ENCODE measurements at regions not wholly inside any gene's neighbourhood (a gene's known extent, or its start where the extent isn't known, plus 50 kb on each side); places are given as distances from the start of the nearest gene placed in this dataset.

GRCh38 chr3:181855825-181856224 lies 144.1 kb downstream of the SOX2 start:
- DNase-seq (ENCODE audit: extremely low read depth in 1 of 2, low read depth in 1 of 2), result no peak

DNA sequence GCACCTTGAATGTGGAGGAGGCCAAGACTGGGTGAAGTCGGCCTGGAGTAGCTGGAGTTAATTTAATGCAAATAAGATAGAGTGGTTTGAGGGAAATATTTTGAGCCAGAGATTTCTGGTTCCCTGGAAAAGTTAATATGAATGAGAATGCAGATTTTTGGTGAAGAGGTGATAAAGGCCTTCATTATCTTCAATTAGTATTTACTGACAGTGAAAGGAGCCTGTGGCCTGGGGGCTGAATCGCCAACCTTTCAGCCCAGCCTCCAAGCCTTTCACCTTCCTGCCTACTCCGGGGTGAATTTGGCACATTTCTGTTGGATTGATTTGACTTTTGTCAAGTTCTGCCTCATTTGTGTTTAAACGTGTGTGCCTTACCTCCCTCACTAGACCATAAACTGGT lies 147.8 kb downstream of the SOX2 start:
- no peak for DNase-seq (ENCODE audit: extremely low read depth in 1 of 2, low read depth in 1 of 2)

- no peak for DNase-seq (ENCODE audit: extremely low read depth in 1 of 2, low read depth in 1 of 2)
Observed at GRCh38 chr3:181860235-181860634, 148.5 kb downstream of the SOX2 start.

DNA sequence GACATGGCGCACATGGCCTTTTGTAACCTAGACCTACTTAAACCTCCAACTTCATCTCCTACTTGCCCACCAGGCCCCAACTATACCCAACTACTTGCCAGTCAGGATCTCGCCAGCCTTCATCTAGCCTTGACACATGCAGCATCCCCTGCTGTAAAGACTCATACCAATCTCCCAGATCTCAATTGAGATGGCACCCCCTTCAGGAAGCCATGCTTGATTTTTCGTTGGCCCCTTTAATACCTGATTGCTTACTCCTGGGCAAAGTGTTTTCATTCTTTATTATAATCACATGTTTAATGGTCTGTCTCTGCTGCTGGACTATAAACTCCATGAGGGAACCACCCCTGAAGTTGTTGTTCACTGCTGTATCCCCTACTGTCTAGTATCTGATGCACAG lies 150.8 kb downstream of the SOX2 start:
- DNase-seq (ENCODE audit: extremely low read depth in 1 of 2, low read depth in 1 of 2), result no peak

- no peak for DNase-seq (ENCODE audit: extremely low read depth in 1 of 2, low read depth in 1 of 2)
Observed at GRCh38 chr3:181868576-181869082, 156.9 kb downstream of the SOX2 start.

GRCh38 chr3:181872887-181873286 lies 161.2 kb downstream of the SOX2 start:
- DNase-seq (ENCODE audit: extremely low read depth in 1 of 2, low read depth in 1 of 2), result no peak

DNA sequence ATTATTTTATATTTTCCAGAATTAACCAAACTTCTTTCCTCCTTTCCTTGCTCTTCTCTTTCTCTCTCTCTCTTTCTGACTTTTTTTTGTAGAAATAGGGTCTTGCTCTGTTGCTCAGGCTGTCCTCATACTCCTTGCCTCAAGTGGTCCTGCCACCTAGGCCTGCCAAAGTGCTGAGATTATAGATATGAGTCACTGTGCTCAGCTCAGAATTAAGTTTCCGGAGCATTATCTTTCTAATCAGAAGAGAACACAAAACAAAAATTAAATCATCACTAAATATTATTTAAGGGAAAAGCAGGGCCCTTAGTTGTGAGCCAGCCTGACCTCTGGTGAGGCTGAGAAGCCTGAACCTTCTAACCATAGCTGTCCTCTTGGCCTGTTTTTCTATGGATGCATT lies 168.2 kb downstream of the SOX2 start:
- DNase-seq (ENCODE audit: extremely low read depth in 1 of 2, low read depth in 1 of 2), result no peak

DNA sequence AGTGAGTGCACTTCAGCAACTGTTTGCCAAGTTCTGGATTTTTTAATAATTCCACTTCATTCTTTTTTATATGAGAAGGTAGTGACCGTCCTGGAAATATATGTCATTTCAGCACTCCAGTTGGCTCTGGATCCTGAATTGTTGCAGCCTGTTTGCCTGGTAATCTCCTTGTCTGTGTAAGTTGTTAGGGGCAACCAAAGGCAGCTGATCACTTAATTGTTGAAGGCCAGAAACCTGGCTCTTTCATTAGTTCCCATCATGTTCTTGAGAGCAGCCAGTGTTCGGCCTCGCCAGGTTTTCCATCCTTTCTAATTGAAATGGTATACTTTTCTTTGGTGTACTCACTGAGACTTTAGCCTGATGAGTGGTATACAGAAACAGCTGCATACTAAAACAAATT lies 168.6 kb downstream of the SOX2 start:
- DNase-seq (ENCODE audit: extremely low read depth in 1 of 2, low read depth in 1 of 2), result no peak

DNA sequence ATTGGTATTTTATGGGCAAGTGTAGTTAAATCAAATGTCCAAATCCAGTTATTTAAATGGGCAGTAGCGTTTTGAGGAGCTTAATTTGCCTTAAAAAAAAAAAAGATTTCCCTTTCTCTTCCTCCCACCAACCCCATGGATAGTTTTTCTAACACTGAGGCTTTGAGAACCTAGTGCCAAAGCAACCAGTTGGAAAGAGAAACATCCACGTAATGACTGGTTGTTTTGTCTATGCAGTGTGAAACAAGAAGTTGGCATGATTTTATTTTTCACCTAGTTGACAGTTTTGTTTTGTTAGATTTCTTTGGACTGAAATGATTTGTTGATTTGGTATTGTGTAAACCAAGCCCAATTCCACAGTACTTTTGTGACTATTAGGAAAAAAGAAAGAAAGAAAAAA lies 170.0 kb downstream of the SOX2 start:
- no peak for DNase-seq (ENCODE audit: extremely low read depth in 1 of 2, low read depth in 1 of 2)

GRCh38 chr3:181885868-181886630 lies 174.3 kb downstream of the SOX2 start:
- no peak for DNase-seq (ENCODE audit: extremely low read depth in 1 of 2, low read depth in 1 of 2)

- no peak for DNase-seq (ENCODE audit: extremely low read depth in 1 of 2, low read depth in 1 of 2)
Observed at GRCh38 chr3:181886676-181887075, 175.0 kb downstream of the SOX2 start.

DNA sequence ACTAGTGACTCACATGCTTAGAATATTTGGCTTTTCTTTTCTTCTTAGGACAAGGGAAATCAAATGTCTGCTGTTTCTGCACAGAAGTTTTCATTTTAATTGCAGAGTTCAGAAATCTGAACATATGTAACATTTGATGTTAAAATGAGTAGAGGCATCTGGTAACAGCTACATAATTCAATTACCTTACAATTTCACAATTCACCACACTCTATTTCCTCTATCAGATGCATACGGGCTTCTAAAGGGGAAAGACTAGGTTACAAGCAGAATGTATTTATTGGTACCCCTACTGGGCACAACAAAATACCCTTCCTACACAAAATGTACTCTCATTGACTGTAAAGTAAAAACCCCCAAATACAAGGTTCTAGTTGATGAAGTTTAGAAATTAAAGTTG lies 176.0 kb downstream of the SOX2 start:
- no peak for DNase-seq (ENCODE audit: extremely low read depth in 1 of 2, low read depth in 1 of 2)

GRCh38 chr3:181888234-181888633 lies 176.5 kb downstream of the SOX2 start:
- DNase-seq (ENCODE audit: extremely low read depth in 1 of 2, low read depth in 1 of 2), result no peak

- no peak for DNase-seq (ENCODE audit: extremely low read depth in 1 of 2, low read depth in 1 of 2)
Observed at GRCh38 chr3:181892848-181893247, 181.1 kb downstream of the SOX2 start.

DNA sequence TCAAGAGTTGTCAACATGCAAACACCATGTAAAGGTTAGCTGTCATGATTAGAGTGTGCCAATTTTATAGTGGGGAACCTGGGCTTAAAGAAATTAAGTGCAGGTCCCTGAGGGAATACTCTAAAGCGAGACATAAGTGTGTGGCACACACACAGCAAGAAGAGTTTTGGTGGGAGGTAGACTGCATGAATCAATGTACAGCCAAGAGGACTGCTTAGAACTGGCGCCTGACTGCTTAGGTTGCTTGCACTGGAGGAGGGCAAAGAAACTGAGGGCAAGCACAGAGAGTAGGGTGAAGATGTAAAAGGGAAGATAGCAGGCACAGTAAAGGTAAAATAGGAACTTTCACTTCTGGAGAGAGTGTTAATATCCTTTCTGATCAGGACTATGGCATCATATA lies 184.9 kb downstream of the SOX2 start:
- DNase-seq (ENCODE audit: extremely low read depth in 1 of 2, low read depth in 1 of 2), result no peak

- DNase-seq (ENCODE audit: extremely low read depth in 1 of 2, low read depth in 1 of 2), result no peak
Observed at GRCh38 chr3:181899702-181900101, 188.0 kb downstream of the SOX2 start.

- no peak for DNase-seq (ENCODE audit: extremely low read depth in 1 of 2, low read depth in 1 of 2)
Observed at GRCh38 chr3:181901626-181902025, 189.9 kb downstream of the SOX2 start.

- no peak for DNase-seq (ENCODE audit: extremely low read depth in 1 of 2, low read depth in 1 of 2)
Observed at GRCh38 chr3:181906338-181906737, 194.6 kb downstream of the SOX2 start.

DNA sequence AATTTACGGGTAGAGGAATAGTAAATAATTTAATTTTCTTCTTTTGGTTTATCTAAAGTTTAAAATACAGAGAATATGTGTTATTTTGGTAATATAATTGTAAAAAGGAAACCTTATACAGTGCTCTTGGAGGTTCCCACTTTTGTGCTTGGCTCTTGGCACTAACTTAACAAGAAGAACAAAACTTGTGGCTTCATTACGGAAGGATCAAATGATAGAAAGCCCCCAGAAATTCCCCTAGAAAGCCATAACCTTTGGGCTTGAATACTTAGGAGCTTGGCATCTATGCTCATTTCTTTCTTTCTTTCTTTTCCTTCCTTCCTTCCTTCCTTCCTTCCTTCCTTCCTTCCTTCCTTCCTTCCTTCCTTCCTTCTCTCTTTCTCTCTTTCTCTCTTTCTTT lies 197.5 kb downstream of the SOX2 start:
- DNase-seq (ENCODE audit: extremely low read depth in 1 of 2, low read depth in 1 of 2), result no peak

GRCh38 chr3:181912384-181912783 lies 200.7 kb downstream of the SOX2 start:
- DNase-seq (ENCODE audit: extremely low read depth in 1 of 2, low read depth in 1 of 2), result no peak

DNA sequence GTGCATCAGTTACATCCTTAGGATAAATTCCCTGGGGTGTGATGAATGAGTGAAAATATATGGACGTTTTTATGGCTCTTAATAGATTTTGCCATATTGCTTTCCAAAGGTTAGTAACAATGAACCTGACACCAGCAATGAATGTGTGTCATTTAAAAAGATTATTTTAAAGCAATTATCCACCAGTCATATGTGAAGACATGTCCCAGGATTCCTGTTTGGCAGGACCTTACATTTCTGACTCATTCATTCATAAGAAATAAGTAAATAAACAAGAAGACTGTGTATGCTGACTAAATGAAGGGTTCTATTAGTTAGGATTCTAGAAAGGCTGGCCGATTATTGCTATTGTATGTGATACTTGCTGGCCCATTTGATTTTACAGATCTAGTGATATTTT lies 201.5 kb downstream of the SOX2 start:
- DNase-seq (ENCODE audit: extremely low read depth in 1 of 2, low read depth in 1 of 2), result no peak

DNA sequence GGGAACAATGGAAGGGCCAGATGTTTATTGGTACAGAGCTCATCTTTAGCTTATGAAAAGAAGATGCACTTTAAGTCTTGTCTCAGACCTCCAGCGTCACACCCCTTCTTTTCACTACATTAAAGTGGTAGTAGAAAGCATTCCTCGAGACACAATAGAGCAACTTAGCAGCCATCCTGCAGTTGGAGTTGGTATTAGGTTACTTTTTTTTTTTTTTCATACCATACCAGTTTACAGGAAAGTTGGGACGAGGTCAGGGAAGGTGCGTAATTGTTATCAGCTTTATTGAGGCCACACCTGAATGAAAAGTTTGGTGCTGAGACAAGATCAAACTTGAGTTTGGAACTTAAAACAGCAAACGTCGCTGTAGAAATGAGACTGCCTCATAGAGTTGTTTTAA lies 203.8 kb downstream of the SOX2 start:
- no peak for DNase-seq (ENCODE audit: extremely low read depth in 1 of 2, low read depth in 1 of 2)

DNA sequence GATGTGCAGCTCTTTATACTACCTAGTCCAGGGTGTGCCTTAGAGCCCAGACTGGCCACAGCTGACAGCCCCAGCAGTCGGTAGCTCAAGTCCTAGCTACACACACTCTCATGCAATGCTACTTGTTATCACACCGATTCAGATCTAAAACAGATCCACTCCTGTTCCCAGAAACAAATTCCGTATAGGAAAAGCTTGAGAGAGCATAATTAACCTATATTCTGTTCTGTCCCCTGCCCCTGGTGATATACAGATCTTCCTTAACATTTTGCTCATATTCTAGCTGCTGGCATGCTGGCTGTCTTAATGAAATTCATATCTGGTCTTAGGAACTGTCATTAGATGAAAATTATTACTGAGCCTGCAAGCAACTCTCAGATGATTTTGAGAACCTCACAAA lies 204.3 kb downstream of the SOX2 start:
- no peak for DNase-seq (ENCODE audit: extremely low read depth in 1 of 2, low read depth in 1 of 2)
